Hematopoietic multipotent progenitor cell treated with erythropoietin and hydrocortisone succinate and interleukin-3 and kit ligand, for 8 days (in vitro differentiated cells): ENCODE measurements at regions not wholly inside any gene's neighbourhood (a gene's known extent, or its start where the extent isn't known, plus 50 kb on each side); places are given as distances from the start of the nearest gene placed in this dataset.
"Not testable (repeated sequence)": the region's sequence is repeated elsewhere in the genome, so short reads cannot be mapped to it uniquely, and the experiment has no call there.

Source experiments
- DNase-seq: peaks from one replicate; pipeline ENCODE4 v3.0.0-alpha.2; 2015

GRCh38 chr11:114758627-114759026 lies 80.3 kb downstream of the NXPE2 start:
- no peak for DNase-seq

GRCh38 chr11:114762408-114762807 lies 84.1 kb downstream of the NXPE2 start:
- peak; percentile 41 for DNase-seq

- DNase-seq, result no peak
Observed at GRCh38 chr11:114764563-114764962, 86.2 kb downstream of the NXPE2 start.

GRCh38 chr11:114771172-114771571 lies 92.8 kb downstream of the NXPE2 start:
- no peak for DNase-seq

GRCh38 chr11:114773541-114774338 lies 95.4 kb downstream of the NXPE2 start:
- no peak for DNase-seq

GRCh38 chr11:114774599-114775361 lies 96.5 kb downstream of the NXPE2 start:
- peak; percentile 41 for DNase-seq

- DNase-seq, result no peak
Observed at GRCh38 chr11:114775875-114776621, 97.7 kb downstream of the NXPE2 start.

GRCh38 chr11:114776956-114777355 lies 98.6 kb downstream of the NXPE2 start:
- no peak for DNase-seq

- DNase-seq, result no peak
Observed at GRCh38 chr11:114779189-114779588, 100.9 kb downstream of the NXPE2 start.

- DNase-seq, result no peak
Observed at GRCh38 chr11:114782650-114783310, 104.5 kb downstream of the NXPE2 start.

- no peak for DNase-seq
Observed at GRCh38 chr11:114783805-114784204, 105.5 kb downstream of the NXPE2 start.

GRCh38 chr11:114784216-114784615 lies 105.9 kb downstream of the NXPE2 start:
- no peak for DNase-seq

GRCh38 chr11:114784891-114785290 lies 106.6 kb downstream of the NXPE2 start:
- no peak for DNase-seq

- DNase-seq, result no peak
Observed at GRCh38 chr11:114785820-114786219, 107.5 kb downstream of the NXPE2 start.

GRCh38 chr11:114787126-114787525 lies 108.8 kb downstream of the NXPE2 start:
- DNase-seq, result no peak

GRCh38 chr11:114790910-114791309 lies 112.6 kb downstream of the NXPE2 start:
- DNase-seq, result no peak

- no peak for DNase-seq
Observed at GRCh38 chr11:114794048-114794684, 115.8 kb downstream of the NXPE2 start.

- no peak for DNase-seq
Observed at GRCh38 chr11:114796954-114797721, 118.8 kb downstream of the NXPE2 start.

- no peak for DNase-seq
Observed at GRCh38 chr11:114799476-114799875, 121.1 kb downstream of the NXPE2 start.

GRCh38 chr11:114801773-114802172 lies 123.4 kb downstream of the NXPE2 start:
- DNase-seq, result no peak

GRCh38 chr11:114802878-114803277 lies 124.6 kb downstream of the NXPE2 start:
- no peak for DNase-seq

- DNase-seq, result not testable (repeated sequence)
Observed at GRCh38 chr11:114805431-114805830, 127.1 kb downstream of the NXPE2 start.
